ENCODE measurements at regions not wholly inside any gene's neighbourhood (a gene's known extent, or its start where the extent isn't known, plus 50 kb on each side); places are given as distances from the start of the nearest gene placed in this dataset.
A peak's percentile ranks its signal among the peaks of the same experiment; 100 is the strongest.

DNA sequence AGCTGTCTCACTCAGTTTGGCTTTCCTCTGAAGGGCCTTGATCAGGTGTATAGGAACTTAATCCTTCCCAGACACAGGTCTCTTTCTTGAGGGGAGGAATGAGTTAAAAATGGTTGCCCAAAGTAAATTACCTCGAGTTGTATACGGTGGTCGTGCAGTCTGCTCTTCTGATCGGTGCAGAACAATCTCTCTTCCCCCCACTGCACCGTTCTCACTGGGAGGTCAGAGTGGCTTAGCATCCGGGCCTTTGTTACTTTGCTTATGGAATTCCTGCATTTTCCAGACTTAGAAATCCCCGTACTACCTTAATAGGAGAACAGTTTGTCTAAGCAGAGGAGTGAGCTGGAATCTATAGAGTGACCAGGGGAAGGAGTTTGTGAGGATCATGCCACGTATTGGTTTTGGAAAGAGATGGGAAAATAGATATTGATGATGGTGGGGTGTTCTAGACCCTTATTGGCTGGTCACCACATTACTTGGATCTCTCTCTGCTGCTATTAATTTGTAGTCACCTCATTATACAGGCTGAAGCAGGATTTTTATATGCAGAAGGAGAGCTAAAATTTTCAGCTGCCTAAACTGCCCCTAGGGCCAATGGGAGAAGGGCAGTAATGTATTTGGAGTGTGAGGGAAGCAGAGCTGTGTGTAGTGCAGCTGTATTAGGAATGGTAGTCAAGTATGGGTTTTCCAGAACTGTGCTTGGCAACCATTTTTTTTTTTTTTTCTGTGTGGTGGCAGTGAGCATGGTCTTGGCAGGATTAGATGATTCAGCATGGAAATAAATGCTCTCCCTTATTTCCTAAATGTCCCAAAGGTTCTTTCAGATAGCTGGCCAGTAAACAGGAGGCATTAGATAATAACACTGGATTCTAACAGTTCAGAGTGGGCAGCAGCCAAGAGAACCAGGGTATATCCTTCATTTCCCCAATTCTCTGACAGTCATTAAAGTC lies 81.5 kb downstream of the NDUFS5 start:
- DNase-seq (ENCODE audit: low spot score), result peak; percentile 33

DNA sequence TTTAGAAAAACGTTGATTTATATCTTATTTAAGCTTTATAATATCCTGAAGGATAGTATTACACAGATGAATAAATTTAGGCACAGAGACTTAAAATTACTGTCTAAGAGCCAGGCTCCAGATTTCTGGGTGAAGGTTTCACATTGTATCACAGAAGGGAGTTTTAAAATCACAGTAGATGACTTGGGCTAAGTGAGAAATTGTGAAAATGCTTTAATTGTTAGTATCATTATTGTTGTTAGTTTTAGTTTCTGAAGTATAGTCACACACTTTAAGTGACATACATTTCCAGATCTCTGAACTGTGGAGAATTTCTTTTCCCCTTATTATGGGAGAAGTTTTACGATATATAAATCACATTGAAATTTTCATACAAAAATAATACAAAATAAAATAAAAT lies 83.5 kb downstream of the NDUFS5 start:
- no peak for DNase-seq (ENCODE audit: low spot score)

DNA sequence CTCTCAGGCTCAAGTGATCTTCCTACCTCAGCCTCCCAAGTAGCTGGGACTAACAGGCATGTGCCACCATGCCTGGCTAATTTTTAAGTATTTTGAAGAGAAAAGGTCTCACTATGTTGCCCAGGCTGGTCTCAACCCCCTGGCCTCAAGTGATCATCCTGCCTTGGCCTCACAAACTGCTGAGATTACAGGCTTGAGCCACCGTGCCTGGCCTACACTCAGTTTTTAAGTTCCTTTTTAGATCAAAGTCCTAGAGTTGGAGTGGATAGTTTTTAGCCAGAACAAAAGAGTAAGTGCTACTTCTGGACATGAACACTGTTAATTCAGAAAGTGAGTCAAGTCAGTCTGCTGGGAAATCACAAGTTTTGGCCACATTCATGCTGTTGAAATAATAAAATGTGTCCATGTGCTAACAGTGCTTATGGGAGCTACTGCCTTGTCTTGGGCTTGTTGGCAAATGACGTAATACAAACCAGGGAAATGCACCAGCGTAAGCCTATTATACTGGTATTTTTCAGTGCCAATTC lies 84.2 kb downstream of the NDUFS5 start:
- no peak for DNase-seq (ENCODE audit: low spot score)

DNA sequence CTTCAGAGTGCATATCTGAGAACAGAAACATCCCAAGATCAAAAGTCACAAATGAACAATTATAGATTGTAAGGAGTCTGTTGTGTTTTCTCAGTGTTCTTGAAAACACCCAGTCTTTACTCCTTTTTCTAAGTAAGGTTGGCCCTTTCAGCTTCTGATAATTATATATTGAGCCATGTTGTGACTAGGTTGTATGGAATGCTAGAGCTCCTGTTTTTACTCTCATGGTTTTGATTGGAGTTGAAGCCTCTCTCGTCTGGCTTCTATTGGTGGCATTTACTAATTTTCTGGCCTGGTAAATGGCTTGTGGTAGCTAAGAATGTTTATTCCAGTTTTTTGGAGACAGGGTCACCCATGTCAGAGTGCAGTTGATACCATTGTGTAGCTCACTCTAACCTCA lies 84.7 kb downstream of the NDUFS5 start:
- no peak for DNase-seq (ENCODE audit: low spot score)

DNA sequence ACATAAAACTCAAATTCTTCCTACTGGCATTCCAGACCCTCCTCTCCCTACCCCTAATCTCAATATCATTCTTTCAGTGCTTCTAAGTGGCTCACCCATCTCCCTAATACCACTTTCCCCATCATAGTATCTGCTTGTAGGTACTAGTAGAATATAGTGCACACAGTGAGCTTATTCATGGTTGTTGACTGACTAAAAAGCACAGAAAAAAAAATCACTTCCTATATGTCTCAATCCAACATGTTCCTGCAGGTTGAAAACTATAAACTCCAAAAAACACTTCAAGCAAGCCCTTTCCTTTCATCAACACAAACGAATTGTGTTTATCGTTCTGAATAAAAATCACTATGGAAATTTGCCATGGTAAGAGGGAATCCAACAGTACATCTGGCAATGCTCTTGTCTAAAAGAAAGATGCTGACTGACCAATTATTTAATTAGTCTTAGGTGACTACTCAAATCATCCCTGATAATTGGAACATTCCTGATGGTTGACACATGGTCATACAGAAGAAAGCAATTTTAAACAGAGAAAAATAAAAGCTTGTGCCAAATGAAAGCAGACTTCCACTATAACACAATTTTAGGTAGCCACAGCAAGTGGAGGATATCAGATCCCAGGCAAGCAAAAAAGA lies 87.1 kb downstream of the NDUFS5 start:
- DNase-seq (ENCODE audit: low spot score), result no peak

DNA sequence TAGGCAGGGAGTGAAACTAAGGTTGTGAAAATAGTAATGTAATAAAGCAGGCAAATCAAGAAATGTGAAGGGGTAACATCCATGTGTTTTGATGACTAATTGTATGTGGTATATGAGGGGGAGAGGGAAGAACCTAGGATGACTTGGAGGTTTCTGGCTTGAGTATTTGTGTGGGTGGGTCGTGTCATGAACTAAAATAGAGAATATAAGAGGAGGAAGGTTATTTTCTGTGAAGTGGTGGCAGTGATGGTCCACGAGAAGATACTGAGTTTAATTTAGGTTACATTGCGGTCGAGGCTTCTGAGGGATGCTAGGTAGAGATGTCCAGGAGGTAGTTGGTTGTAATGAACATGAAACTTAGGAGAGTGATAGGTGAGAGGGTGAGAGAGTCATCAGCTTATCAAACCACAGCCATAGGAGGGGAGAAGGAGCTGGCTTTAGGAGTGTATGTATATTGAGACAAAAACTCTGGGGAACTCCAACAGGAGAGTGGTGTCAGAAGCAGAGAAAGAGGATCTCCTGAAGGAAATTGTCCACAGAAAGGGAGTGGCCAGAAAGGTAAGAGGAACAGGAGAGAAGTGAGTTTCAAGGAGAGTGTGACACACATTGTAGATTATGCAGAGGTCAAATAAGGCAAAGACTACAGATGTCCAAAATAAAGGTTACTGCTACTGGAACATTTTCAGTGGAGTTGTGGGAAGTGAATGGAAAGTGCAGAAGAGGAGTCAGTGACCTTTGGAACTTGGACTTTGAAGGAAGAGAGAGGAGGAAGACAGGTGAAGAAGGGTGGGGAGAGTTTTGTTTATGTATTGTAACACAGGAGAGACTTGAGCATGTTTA lies 89.0 kb upstream of the MACF1 start:
- no peak for DNase-seq (ENCODE audit: low spot score)

DNA sequence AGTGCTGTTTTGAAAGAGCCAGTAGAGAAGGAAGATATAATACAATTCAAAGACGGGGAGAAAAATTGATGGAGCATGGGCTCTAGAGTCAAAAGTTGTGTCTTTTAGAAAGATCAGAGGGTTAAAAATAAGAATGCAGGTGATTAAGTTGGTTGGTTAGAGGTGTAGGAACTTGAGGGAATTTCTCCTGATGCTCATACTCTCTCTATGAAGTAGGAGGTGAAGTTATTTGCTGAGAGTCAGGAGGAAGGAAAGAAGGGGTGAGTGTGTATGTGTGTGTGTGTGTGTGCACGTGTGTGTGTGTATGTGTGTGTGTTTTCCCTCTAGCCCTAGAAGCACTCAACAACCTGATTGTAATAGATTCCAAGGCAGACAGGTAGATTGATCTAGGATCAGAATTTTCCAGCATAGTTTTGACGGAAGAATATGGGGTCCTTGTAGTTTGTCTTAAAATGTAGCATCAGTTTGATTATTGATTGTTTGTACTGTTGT lies 88.3 kb upstream of the MACF1 start:
- no peak for DNase-seq (ENCODE audit: low spot score)

DNA sequence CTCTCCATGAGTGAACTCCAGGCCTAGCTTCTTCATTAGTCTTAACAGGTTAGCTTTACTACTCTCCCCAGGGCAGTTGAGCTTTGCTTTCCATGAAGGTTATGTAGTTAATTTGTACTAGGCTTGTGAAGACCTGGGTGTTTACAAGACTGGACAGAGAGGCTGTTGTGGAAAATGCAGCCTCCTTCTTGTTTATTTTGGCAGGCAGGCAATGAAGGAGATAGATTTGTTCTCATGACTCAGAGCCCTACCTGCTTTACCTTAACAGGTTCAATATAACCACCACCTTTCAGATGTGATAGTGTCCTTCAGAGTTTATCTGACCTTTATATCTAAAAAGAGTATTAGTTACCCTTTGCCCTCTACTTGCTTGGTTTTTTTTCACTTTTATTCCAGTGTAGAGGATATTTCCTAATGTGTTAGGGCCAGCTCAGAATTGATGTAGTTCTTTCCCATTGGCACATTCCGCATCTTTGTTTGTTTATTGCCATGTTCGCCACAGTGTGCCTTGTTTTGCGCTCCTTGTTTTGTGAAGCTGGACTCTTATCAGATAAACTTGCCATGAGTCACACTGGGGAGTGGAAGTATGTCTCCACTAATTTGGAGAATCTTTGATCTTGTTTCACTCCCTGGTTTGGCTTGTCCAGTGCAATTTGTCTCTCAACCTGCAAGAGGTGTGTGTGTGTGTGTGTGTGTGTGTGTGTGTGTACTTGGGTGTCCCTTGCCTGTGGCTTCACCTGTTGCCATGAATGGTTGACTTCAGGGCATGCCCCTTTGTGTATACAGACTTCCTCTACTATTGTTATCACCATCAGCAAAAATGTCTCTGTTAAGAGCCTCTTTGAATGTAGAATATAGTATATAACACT lies 87.4 kb upstream of the MACF1 start:
- no peak for DNase-seq (ENCODE audit: low spot score)

DNA sequence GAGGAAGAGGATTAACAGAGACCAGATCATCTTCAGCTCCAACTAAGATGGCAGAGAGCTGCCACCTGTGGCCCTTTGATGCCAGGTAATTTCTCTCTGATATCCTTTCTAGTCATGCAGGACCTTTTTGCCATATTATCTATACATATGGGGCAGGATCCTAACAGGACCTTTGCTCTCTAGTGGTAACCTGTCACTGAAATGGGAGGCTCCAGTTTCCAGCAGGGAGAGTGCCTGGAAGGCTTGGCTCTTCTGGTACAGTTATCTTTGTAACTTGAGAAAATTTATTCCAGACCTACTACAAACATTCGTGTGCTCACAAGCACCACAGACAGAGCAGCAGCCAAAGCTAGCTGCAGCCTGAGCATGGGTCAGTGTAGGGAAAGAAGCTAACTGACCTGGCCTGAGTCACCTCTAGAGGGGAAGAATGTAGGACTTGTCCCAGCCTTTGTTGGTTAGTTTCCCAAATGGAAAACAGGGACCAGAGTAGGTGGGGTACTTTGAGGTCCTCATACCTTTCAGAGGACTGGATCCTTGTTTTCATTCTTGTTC lies 86.5 kb upstream of the MACF1 start:
- no peak for DNase-seq (ENCODE audit: low spot score)

DNA sequence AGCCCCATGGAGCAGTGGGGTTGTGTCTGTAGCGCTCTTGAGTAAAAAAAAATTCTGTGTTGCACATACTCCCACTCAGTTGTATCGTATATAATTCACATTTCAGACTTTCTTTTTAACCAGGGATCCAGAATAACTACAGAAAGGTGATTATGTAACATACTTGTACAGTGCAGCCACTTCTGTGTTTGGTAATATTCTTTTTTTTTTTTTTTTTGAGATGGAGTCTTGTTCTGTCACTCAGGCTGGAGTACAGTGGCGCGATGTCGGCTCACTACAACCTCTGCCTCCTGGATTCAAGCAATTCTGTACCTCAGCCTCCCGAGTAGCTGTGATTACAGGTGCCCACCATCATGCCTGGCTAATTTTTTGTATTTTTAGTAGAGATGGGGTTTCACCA lies 82.4 kb upstream of the MACF1 start:
- DNase-seq (ENCODE audit: low spot score), result no peak

DNA sequence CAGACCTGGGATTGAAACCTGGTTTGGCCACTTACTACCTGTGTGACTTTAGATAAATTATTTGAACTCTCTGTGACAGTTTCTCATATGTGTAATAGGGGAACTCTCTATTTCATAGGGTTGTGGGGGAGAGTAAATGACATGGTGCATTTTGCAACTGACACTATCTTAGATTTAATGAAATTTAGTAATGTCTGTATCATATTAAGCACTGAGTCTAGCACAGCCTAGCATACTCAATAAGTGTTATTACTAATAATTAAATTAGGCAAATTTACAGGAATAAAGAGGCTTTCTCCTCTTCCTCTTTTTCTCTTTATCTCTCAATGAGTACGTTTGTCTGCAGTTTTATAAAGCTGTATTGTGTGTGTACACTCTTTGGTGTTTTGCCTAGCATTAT lies 80.2 kb upstream of the MACF1 start:
- no peak for DNase-seq (ENCODE audit: low spot score)

DNA sequence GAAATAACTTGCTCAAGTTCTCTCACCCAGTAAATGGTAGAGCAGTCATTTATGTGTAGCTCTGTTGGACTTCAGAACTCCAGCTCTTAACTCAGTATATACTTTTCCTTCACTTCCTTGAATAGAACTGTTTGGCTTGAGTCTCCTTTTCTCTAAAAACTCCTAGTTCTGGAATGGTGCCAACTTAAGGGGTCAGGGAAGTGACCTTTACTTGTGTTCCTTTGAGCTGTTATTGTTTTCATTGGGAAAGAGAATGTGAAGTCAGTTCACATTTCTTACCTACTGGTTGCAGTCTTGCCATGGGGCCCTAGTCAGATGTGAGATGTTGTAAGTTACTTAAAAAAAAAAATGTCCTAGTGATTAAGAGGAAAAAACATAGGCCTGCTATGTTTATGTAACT lies 77.0 kb upstream of the MACF1 start:
- peak; percentile 87 for DNase-seq (ENCODE audit: low spot score)

DNA sequence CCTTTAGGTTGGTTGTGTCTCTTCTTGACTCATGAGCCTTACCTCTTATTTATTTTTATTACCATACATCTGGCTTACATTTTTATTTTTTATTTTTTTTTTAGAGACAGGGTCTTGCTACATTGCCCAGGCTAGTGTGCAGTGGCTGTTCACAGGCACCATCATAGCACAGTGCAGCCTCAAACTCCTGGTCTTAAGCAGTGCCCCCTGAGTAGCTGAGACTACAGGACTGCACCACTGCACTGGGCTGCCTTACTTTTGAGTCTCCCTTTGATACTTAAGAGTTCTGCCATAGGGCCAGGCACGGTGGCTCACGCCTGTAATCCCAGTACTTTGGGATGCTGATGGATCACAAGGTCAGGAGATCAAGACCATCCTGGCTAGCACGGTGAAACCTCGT lies 76.4 kb upstream of the MACF1 start:
- DNase-seq (ENCODE audit: low spot score), result no peak

DNA sequence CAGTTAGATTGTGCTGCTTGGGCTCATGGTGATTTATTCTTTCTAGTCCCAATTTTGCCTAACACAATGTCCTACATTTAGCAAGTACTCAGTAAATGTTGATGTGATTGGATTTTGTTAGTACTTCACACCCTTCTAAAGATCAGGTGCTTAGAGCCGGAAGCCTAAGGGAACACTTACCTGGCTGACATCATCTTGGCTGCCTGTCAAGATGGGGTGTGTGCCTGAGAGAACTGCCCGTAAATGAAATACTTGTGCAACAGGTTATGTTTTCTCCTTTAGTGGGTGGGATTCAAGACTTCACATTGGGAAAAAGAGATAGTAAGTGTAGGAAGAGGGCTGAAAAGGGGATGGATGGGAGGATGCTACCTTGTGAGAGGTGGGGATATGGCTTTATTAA lies 75.5 kb upstream of the MACF1 start:
- no peak for DNase-seq (ENCODE audit: low spot score)

DNA sequence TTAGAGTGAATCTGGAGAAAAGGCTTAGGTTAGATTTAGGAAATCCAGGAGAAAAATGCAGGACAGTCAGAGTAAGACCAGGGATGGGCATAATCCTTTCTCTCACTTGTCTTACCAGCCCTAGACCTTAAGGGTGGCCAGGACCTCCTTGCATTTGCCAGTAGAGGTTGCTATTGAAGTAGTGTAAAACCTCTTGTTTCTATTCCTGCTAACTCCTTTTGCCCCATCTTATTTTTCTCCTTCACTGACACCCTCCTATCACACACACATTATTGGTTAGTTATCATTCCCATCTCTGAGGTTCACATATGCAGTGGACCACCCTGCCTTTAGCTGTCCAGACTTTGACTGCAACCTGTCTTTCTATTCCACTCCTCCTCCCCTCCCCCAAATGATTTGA lies 75.0 kb upstream of the MACF1 start:
- DNase-seq (ENCODE audit: low spot score), result peak; percentile 44

DNA sequence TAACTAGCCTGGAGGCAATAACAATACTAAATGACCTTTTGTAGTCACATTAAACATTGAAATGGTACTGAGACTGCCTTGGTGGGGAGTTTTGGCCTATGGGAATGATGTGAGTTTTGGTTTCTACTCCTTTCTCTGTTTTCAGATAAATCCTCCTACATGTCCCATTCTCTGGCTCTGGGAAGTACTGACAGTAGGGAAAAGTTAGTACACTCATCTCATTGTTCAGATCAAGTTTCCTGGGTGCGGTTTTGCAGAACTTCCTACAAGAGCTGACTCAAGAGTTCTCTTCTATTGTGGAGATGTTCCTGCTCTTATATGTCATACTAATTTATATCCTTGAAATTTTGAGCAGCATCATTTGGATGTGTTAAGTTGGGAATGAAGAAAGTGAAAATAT lies 74.2 kb upstream of the MACF1 start:
- DNase-seq (ENCODE audit: low spot score), result peak; percentile 73

DNA sequence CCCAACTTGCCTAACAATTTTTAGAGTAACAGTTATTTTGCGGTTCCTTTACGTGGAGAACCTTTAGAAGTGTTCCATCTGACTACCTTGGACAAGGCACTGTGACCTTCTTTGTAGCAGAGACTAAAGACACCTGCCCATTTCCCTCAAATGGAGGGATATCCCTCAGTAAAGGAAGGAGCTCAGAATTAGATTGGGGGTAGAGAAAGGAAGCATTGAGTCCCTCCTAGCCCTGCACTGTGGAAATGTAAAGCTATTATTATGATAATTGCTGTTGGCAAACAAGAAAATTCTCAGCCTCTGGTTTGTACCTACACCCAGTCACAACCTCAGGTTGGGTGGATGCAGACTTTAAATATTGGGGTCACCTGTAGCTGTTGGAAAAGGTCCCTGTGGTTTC lies 72.6 kb upstream of the MACF1 start:
- DNase-seq (ENCODE audit: low spot score), result no peak

DNA sequence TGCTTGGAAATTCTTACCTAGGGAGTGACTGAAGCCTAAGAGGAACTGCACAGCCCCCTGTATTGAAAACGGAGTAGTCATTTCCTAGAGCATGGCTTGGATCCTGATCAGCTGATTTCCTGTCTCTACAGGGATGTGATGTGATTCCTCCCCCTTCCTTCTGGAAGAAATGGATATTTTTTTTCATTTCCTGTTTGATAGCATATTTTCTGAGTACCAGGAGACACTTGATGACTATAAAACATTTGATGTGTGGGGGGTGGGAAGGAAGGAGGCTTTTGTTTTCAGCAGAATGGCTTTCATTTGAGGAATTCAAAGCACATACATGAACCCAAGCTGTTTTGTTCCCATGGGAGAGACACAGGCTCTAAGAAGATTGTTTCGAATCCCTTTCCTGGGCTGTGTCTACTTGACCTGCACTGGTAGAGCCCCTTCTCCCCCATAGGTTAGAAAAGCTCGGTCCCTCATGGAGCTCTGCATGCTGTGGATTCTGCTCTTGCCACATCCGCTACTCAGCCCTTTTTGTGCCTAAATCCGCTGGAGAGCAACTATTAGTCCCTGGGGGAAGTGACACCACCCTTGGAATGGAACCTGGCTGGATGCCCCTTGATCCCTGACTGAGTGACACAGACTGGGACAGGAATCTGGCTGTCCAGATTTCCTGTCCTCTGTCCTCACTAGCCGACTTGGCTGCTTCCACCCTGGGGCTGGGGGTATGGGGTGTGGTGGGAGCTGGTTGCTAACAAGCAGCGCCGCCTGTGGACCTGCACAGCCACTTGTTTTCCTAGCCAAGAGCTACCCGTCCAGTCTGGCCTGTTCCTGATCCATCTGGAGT lies 71.8 kb upstream of the MACF1 start:
- DNase-seq (ENCODE audit: low spot score), result peak; percentile 99

DNA sequence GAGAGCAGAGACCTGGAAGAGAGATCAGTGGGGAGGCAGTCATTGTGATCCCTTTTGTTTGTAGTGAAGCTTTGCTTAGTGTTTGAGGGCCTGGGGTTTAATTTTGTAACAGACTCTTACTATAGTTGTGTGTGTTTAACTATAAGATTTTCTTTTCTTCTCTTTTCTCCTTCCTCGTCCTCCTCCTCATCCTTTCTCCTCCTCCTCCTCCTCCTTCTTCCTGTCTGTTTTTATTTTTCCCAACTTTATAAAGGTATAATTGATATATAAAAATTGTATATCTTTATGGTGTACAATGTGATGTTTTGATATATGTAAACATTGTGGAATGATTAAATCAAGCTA lies 71.2 kb upstream of the MACF1 start:
- no peak for DNase-seq (ENCODE audit: low spot score)

DNA sequence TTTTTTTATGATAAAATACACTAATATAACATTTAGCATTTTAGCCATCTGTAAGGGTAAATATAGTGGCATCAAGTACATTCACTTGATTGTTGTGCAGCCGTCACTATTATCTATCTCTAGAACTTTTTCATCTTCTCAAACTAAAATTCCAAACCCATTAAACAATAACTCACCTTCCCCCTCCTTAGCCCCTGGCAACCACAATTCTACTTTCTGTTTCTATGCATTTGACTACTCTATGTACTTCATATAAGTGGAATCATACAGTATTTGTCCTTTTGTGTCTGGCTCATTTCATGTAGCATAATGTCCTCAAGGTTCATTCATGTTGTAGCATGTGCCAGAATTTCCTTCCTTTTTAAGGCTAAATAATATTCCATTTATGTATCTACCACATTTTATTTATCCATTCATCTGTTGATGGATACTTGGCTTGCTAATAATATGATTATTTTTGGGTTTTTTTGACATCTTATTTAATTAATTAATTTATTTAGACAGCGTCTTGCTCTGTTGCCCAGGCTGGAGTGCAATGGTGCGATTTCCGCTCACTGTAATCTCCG lies 69.6 kb upstream of the MACF1 start:
- no peak for DNase-seq (ENCODE audit: low spot score)

All from kidney capillary endothelial cell (primary cell).